Keratinocyte (primary cell): ENCODE measurements at regions not wholly inside any gene's neighbourhood (a gene's known extent, or its start where the extent isn't known, plus 50 kb on each side); places are given as distances from the start of the nearest gene placed in this dataset.

ENCODE experiments used
- DNase-seq: peaks from one replicate; pipeline ENCODE4 v3.0.0-alpha.2; 2011; ENCODE audit warnings: low read depth, missing footprints, low spot score
- FAIRE-seq: peaks from 2 replicates; lab custom pipeline; 2011; peaks lifted over from hg19 to GRCh38; lab: Jason Lieb, UNC
- H2AFZ ChIP-seq: 2 replicates; pipeline ENCODE4 v1.6.0; 2012; ENCODE audit warnings: low read length, control low read depth, inconsistent platforms; ENCODE audit not compliant: control insufficient read depth
- H3K27ac ChIP-seq: 2 replicates; pipeline ENCODE4 v1.5.1; 2011; ENCODE audit warnings: low read length; ENCODE audit not compliant: control insufficient read depth, insufficient read depth
- H3K27me3 ChIP-seq: 3 replicates; pipeline ENCODE4 v1.6.0; 2011; ENCODE audit warnings: low read length; ENCODE audit not compliant: control insufficient read depth, insufficient read depth; ENCODE audit errors: extremely low read depth
- H3K36me3 ChIP-seq, 2 experiments: 2 replicates in 1 of 2; 3 replicates in 1 of 2; pipeline ENCODE4 v1.5.1; 2011; ENCODE audit warnings: low read length in 2 of 2, mild to moderate bottlenecking in 1 of 2; ENCODE audit not compliant: control insufficient read depth in 2 of 2, insufficient read depth in 2 of 2; ENCODE audit errors: extremely low read depth in 1 of 2
- H3K4me1 ChIP-seq: 3 replicates; pipeline ENCODE4 v1.5.1; 2011; ENCODE audit warnings: low read length; ENCODE audit not compliant: control insufficient read depth, insufficient read depth; ENCODE audit errors: extremely low read depth
- H3K4me2 ChIP-seq: 3 replicates; pipeline ENCODE4 v1.6.0; 2011; ENCODE audit warnings: low read depth, low read length; ENCODE audit not compliant: control insufficient read depth, insufficient read depth; ENCODE audit errors: extremely low read depth
- H3K4me3 ChIP-seq, 3 experiments: fragments of 200-600 bp in 1 of 3; sonication (generic) in 1 of 3; 2 replicates in 2 of 3; 3 replicates in 1 of 3; pipeline ENCODE4 v1.5.1; 2011 to 2016; ENCODE audit warnings: low read length in 3 of 3, mild to moderate bottlenecking in 3 of 3, control low read depth in 2 of 3, inconsistent platforms in 1 of 3, low read depth in 1 of 3, mixed read lengths in 1 of 3, mixed run types in 1 of 3, moderate library complexity in 1 of 3; ENCODE audit not compliant: control insufficient read depth in 2 of 3, insufficient read depth in 2 of 3; ENCODE audit errors: extremely low read depth in 1 of 3
- H3K79me2 ChIP-seq: 2 replicates; pipeline ENCODE4 v1.6.0; 2012; ENCODE audit warnings: low read length; ENCODE audit not compliant: control insufficient read depth, insufficient read depth
- H3K9ac ChIP-seq: 3 replicates; pipeline ENCODE4 v1.6.0; 2011; ENCODE audit warnings: low read length; ENCODE audit not compliant: control insufficient read depth, insufficient read depth; ENCODE audit errors: extremely low read depth
- H3K9me1 ChIP-seq: 3 replicates; pipeline ENCODE4 v1.6.0; 2011; ENCODE audit warnings: low read length; ENCODE audit not compliant: control insufficient read depth, insufficient read depth; ENCODE audit errors: extremely low read depth
- H3K9me3 ChIP-seq: 2 replicates; pipeline ENCODE4 v1.5.1; 2012; ENCODE audit warnings: low read depth, low read length; ENCODE audit not compliant: control insufficient read depth
- H4K20me1 ChIP-seq: 3 replicates; pipeline ENCODE4 v1.6.0; 2011; ENCODE audit warnings: low read length; ENCODE audit not compliant: control insufficient read depth, insufficient read depth; ENCODE audit errors: extremely low read depth
- EZH2 ChIP-seq: IDR thresholded peaks from one replicate; pipeline ENCODE4 v1.6.1; 2012; ENCODE audit warnings: inconsistent platforms, mild to moderate bottlenecking, low read length, moderate library complexity
- dilution Hi-C: fragments of 300-500 bp; cut with MboI; formaldehyde crosslinking; loops from one replicate; pipeline ENCODE4 v1.7.0; 2020; ENCODE audit warnings: low sequenced_read_pairs; ENCODE audit not compliant: extremely low pct_ligation_motif_present
- TF ChIP-seq, protein P1 (sequence below), 3 experiments: IDR thresholded peaks in 1 of 3; conservative IDR thresholded peaks in 1 of 3; optimal IDR thresholded peaks in 1 of 3; 2 replicates in 2 of 3; 3 replicates in 1 of 3; pipeline versions ENCODE3 to v1.5.1; 2011; ENCODE audit warnings: low read length in 3 of 3, mild to moderate bottlenecking in 3 of 3, moderate library complexity in 2 of 3, control low read depth in 1 of 3, inconsistent platforms in 1 of 3; ENCODE audit not compliant: insufficient read depth in 2 of 3; ENCODE audit errors: extremely low read depth in 1 of 3

DNA sequence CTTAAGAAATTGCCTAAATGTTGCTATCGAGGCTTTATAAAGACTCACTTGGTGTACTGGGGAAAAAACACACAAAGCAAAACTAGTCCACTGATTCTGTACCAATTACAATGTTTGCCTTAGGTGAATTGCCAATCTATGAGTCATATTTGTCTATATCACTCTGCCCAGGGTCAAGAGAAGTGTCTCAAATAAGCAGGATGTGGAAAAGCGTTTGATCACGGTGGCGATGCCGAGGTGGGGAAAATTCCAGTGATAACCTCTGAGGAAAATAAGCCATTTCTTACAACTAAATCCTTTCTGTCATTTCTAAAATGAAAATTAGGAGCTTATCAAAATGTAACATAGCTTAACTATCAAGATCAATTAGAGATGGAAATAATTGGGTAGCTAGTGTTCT is 148.6 kb upstream of the DIO3 start:
- TF ChIP-seq, protein P1, sequence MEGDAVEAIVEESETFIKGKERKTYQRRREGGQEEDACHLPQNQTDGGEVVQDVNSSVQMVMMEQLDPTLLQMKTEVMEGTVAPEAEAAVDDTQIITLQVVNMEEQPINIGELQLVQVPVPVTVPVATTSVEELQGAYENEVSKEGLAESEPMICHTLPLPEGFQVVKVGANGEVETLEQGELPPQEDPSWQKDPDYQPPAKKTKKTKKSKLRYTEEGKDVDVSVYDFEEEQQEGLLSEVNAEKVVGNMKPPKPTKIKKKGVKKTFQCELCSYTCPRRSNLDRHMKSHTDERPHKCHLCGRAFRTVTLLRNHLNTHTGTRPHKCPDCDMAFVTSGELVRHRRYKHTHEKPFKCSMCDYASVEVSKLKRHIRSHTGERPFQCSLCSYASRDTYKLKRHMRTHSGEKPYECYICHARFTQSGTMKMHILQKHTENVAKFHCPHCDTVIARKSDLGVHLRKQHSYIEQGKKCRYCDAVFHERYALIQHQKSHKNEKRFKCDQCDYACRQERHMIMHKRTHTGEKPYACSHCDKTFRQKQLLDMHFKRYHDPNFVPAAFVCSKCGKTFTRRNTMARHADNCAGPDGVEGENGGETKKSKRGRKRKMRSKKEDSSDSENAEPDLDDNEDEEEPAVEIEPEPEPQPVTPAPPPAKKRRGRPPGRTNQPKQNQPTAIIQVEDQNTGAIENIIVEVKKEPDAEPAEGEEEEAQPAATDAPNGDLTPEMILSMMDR (optimal IDR thresholded peaks at IDR 0.05 in 1 of 3, IDR thresholded peaks at IDR 0.05 in 1 of 3, conservative IDR thresholded peaks at IDR 0.05 in 1 of 3; ENCODE audit: extremely low read depth in 1 of 3, insufficient read depth in 2 of 3, low read length in 3 of 3): no peak
- no peak for TF ChIP-seq EZH2
- Histone ChIP-seq H3K36me3 (no peaks in the 10 kb centered on the region), H3K9me1 (no peaks in the 10 kb centered on the region), H3K27ac (no peak overlapping the region), H2AFZ (no peak overlapping the region), H3K4me2 (no peak overlapping the region), H3K9ac (no peak overlapping the region), H3K4me3 (no peak overlapping the region), H4K20me1 (no peaks in the 10 kb centered on the region), H3K9me3 (peaks cover 10% of the 10 kb centered on the region), H3K79me2 (no peaks in the 10 kb centered on the region), H3K4me1 (no peaks in the 10 kb centered on the region), H3K27me3 (no peaks in the 10 kb centered on the region)
- DNase-seq: no peak
- dilution Hi-C loops: no loop called here
- no peak for FAIRE-seq

GRCh38 chr14:101417434-101417833 is 143.9 kb upstream of the DIO3 start:
- H3K27ac ChIP-seq: no peak overlapping the region

More at GRCh38 chr14:101417434-101417833, 143.9 kb upstream of the DIO3 start:
- Histone ChIP-seq H3K9me1 (no peaks in the 10 kb centered on the region), H3K4me3 (no peak overlapping the region), H3K4me1 (no peaks in the 10 kb centered on the region), H3K79me2 (no peaks in the 10 kb centered on the region), H3K9ac (no peak overlapping the region), H4K20me1 (no peaks in the 10 kb centered on the region), H3K4me2 (no peak overlapping the region), H3K9me3 (no peaks in the 10 kb centered on the region), H2AFZ (no peak overlapping the region), H3K36me3 (no peaks in the 10 kb centered on the region), H3K27me3 (no peaks in the 10 kb centered on the region)
- TF ChIP-seq EZH2: no peak
- TF ChIP-seq, protein P1 (optimal IDR thresholded peaks at IDR 0.05 in 1 of 3, IDR thresholded peaks at IDR 0.05 in 1 of 3, conservative IDR thresholded peaks at IDR 0.05 in 1 of 3; ENCODE audit: extremely low read depth in 1 of 3, insufficient read depth in 2 of 3, low read length in 3 of 3): no peak
- dilution Hi-C loops: no loop called here
- no peak for FAIRE-seq
- no peak for DNase-seq
